Activated CD4-positive, alpha-beta T cell treated with anti-CD3 and anti-CD28 coated beads, Interleukin-2, Interleukin-6, amounts not matched to agents 100 ng/mL and 50 ng/mL, durations not matched to agents 16 hours and 8 hours (primary cell): ENCODE measurements at regions not wholly inside any gene's neighbourhood (a gene's known extent, or its start where the extent isn't known, plus 50 kb on each side); places are given as distances from the start of the nearest gene placed in this dataset.

Source experiments
- DNase-seq: peaks from one replicate; pipeline ENCODE4 v3.0.0-alpha.2; 2020

GRCh38 chr5:171580502-171581265, 161.2 kb downstream of the FGF18 start:
- no peak for DNase-seq

- DNase-seq: no peak
Observed at GRCh38 chr5:171581781-171582180, 162.3 kb downstream of the FGF18 start.

GRCh38 chr5:171582849-171583248, 163.4 kb downstream of the FGF18 start:
- no peak for DNase-seq

- DNase-seq: no peak
Observed at GRCh38 chr5:171585981-171586380, 166.5 kb downstream of the FGF18 start.

GRCh38 chr5:171586436-171586835, 167.0 kb downstream of the FGF18 start:
- DNase-seq: no peak

GRCh38 chr5:171588046-171588445, 168.6 kb downstream of the FGF18 start:
- no peak for DNase-seq

- DNase-seq: no peak
Observed at GRCh38 chr5:171588790-171589189, 169.3 kb downstream of the FGF18 start.

- no peak for DNase-seq
Observed at GRCh38 chr5:171589461-171589860, 170.0 kb downstream of the FGF18 start.

GRCh38 chr5:171592076-171592475, 172.6 kb downstream of the FGF18 start:
- no peak for DNase-seq

- no peak for DNase-seq
Observed at GRCh38 chr5:171592736-171593135, 173.3 kb downstream of the FGF18 start.

- no peak for DNase-seq
Observed at GRCh38 chr5:171593401-171593800, 174.0 kb downstream of the FGF18 start.

GRCh38 chr5:171593976-171594375, 174.5 kb downstream of the FGF18 start:
- DNase-seq: no peak

GRCh38 chr5:171595401-171595800, 176.0 kb downstream of the FGF18 start:
- no peak for DNase-seq

- DNase-seq: peak; percentile 28
Observed at GRCh38 chr5:171595801-171596231, 176.4 kb downstream of the FGF18 start.

GRCh38 chr5:171596391-171596878, 177.0 kb downstream of the FGF18 start:
- DNase-seq: no peak

GRCh38 chr5:171597946-171598640, 178.6 kb downstream of the FGF18 start:
- no peak for DNase-seq

- no peak for DNase-seq
Observed at GRCh38 chr5:171598641-171599152, 179.2 kb downstream of the FGF18 start.

GRCh38 chr5:171599411-171599810, 180.0 kb downstream of the FGF18 start:
- no peak for DNase-seq

GRCh38 chr5:171599957-171600612, 180.6 kb downstream of the FGF18 start:
- DNase-seq: no peak

- no peak for DNase-seq
Observed at GRCh38 chr5:171600741-171601265, 181.4 kb downstream of the FGF18 start.

GRCh38 chr5:171601266-171601881, 181.9 kb downstream of the FGF18 start:
- peak; percentile 17 for DNase-seq

GRCh38 chr5:171603591-171603990, 182.0 kb upstream of the SMIM23 start:
- no peak for DNase-seq

- DNase-seq: no peak
Observed at GRCh38 chr5:171604195-171604594, 181.4 kb upstream of the SMIM23 start.
